ENCODE measurements at regions not wholly inside any gene's neighbourhood (a gene's known extent, or its start where the extent isn't known, plus 50 kb on each side); places are given as distances from the start of the nearest gene placed in this dataset.

GRCh38 chr22:44589831-44590230 lies 91.8 kb upstream of the RTL6 start:
- no peak for DNase-seq

DNA sequence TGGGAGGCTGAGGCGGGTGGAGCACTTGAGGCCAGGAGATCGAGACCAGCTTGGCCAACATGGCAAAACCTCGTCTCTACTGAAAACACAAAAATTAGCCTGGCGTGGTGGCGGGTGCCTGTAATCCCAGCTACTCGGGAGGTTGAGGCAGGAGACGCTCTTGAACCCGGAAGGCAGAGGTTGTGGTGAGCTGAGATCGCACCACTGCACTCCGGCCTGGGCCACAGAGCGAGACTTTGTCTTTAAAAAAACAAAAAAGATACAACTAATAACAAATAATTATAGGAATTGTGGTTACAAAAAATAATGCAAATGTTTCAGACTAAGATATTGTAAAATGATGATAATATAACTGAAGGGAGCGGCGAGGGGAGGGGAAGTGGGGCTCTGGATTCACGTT lies 90.3 kb upstream of the RTL6 start:
- DNase-seq: no peak

GRCh38 chr22:44587737-44588310 lies 89.8 kb upstream of the RTL6 start:
- no peak for DNase-seq

GRCh38 chr22:44586999-44587736 lies 89.1 kb upstream of the RTL6 start:
- no peak for DNase-seq

DNA sequence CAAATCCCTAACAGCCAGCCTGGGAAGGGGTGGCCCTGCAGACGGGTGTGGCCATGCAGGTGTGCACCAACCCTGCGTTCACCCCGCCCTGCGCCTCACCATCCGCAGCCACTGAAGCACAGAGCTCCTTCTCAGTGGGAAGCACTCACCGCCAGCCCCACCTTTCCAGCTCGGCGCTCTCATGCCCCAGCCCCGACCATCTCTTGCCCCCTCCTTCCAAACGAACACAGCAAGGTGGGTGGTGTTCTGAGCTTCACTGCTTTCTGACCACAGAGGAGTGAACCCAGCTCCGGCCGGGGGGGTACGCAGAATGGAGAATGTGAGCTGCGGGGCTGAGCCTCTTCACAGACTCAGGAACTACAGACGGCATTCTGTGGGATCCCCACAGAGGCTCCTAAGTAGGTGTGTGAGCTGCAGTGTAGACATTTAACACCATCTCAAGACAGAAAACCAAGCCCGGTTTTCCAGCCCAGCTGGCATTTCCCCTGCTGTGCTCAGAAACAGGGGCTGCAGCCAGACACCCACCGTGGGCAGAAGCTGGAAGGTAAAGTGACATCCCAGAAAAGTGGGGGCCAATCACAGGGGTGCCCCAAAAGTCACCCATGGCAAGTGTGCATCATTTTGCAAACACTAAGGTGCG lies 88.4 kb upstream of the RTL6 start:
- no peak for DNase-seq

DNA sequence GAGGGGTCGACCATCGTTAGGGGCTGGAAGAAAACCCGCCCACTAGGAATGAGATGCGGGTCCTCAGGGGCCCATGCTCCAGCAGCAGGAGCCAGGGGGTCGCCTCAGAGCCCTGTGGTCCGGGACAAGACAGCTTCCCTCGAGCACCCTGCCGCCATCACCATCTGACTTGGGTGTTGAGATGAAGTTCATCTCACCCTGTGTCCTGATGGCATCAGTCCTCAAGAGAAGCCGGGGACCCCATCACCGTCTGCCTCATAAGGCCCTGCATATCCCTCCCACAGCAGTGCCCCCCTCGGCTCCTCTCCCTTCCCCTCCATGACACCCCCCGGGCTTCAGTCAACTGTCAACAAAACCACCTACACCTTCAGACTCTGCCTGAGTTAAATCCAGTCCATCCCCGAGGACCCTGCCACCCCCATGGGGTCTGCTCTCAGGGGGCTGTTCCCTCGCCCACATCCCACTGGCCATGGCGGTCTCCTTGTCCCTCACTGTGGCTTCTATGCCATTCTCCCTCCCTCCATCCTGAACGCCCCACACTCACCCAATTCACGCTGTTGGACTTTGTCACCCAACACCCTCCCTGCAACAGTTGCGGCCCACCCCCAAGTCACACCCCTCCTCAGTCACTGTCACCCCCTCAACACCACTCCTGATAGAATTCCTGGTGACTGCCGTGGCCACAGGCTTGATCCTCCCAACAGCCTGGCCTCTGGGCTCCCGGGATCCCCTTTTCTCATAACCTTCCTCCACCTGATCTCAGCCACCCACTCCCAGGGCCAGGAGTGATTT lies 87.7 kb upstream of the RTL6 start:
- no peak for DNase-seq

DNA sequence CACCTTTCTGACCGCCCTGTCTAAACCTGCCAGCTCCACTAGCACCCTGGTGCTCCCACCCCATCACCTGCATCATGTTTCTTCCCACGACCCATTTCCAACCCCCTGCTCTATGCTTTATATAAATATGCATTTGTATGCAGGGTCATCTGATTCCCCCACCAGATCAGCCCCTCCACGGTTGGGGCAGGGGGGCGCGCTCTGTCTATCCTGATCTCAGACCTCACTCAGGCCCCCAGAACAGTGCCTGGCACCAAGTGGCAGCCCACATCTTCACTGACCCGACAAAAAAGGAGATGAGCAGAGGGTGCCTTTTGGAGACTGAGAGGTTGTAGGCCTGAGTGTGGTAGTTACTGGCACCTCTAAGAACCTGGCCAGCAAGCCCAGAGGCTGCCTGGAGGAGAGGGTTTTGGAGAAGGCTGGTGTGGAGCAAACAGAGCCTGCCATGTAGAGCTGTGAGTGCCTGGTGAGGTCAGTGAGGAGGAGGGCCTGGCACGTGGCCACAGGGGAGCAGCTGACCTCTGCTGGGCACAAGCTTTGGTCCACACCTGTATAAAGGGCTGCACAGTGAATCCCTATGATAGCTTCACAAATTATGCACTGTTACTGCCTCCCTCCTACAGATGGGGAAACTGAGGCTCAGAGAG lies 86.3 kb upstream of the RTL6 start:
- no peak for DNase-seq

GRCh38 chr22:44583854-44584253 lies 85.8 kb upstream of the RTL6 start:
- no peak for DNase-seq

- DNase-seq: no peak
These were observed 85.2 kb upstream of the RTL6 start for GRCh38 chr22:44583061-44583760.

- no peak for DNase-seq
These were observed 84.0 kb upstream of the RTL6 start for GRCh38 chr22:44582016-44582415.

- no peak for DNase-seq
These were observed 83.0 kb upstream of the RTL6 start for GRCh38 chr22:44581096-44581435.

DNA sequence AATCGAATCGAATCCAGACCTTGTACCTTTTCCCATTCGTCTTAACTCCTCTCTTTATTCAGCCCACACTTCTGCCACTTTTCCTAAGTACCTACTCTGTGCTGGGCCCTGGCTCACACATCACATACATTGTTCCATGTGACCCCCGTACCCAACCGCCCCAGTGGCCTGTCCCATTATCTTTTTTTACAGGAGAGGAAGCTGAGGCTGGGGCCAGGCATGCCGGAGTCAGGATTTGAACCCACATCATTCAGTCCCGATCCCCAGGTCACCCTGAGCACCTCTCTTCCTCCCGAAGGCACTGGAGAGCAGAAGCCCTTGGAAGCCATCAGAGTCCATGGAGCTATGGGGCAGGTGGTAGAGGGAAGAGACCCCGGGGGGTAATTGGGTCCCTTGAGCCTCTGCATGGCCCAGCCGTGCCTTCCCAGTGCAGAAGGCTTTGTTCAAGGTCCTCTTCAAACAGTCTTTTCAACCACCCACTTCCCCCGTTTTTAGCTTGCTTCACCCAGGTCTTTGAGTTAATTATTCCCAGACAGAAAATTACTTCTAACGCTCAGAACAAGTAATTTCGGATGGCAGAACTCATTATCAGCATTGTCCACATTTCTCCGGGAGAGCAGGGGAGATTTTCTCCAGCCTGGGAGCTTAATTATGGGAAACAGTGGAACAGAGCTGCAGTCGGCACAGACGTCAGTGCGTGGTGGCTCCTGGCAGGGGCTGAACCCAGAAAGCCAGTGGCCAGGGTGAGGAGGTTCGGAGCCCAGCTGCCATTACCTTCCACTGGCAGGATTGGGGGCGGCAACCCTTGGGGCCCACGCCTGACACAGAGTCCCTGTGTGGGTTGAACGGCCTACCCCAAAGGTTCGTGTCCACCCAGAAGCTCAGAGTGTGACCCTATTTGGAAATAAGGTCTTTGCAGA lies 82.4 kb upstream of the RTL6 start:
- DNase-seq: no peak

DNA sequence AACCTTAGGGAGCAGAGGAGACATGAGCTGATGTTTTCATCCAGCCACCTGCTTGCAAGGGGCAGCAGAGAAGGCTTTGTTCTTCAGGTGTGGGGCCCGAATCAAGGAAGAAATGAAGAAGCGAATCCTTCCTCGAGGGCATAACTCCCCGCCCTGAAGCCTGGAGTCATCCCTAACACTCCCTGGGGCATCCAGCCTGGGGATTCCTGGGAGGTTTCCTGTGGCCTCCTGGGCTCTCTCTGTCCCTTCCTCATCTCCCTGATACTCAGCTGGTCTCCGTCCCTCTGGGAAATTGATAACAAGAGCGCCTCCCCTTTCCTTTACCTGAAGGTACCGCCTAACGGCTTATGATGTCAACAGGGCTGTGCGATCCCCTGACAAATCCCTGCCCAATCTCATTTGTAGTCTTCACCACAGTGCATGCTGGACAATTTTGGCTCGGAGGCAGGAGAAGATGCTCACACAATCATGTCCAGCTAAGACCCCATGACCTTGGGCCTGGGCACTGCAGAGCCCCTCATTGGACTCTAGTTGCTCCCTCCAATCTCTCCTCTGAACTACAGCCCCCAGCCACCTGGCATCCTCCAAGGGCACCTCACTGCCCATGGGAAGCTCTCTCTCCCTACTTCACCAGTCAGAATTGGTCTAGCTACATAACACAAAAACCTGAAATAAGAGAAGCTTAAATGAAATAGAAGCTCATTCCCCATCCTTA lies 80.6 kb upstream of the RTL6 start:
- DNase-seq: no peak

- DNase-seq: no peak
These were observed 80.1 kb upstream of the RTL6 start for GRCh38 chr22:44578110-44578457.

DNA sequence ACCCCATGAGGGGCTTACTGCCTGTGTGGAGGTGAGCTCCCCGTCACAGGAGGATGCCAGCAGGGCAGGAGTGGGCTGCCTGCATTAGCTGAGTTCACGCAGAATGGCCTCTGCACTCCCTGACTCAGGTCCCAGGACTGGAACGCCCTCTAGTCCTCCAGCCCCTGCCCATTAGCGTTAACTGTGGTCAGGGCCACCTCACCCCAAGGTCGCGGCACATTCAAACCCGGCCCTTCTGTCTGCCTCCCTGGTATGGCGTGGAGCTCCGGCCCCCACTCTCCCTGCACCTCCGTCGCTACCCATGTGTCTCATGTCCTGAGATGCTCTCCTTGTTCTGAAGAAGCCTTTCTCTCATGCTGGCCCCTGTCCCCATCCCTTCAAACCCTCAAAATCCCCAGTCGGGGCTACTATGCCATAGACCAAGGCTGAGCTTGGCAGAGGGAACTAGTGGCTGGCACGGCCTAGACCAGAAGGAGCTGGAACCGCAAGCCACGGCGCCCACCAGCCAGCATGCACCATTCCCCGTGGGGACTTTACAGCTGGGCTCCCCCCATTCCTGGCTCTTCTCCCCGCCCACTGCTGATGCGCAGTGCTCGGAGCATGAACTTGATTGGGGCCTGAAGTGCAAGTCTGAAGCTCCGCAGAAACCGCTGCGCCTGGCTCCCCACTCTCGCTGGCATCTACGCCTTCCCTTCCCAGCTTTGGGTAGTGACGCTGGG lies 79.5 kb upstream of the RTL6 start:
- DNase-seq: no peak

DNA sequence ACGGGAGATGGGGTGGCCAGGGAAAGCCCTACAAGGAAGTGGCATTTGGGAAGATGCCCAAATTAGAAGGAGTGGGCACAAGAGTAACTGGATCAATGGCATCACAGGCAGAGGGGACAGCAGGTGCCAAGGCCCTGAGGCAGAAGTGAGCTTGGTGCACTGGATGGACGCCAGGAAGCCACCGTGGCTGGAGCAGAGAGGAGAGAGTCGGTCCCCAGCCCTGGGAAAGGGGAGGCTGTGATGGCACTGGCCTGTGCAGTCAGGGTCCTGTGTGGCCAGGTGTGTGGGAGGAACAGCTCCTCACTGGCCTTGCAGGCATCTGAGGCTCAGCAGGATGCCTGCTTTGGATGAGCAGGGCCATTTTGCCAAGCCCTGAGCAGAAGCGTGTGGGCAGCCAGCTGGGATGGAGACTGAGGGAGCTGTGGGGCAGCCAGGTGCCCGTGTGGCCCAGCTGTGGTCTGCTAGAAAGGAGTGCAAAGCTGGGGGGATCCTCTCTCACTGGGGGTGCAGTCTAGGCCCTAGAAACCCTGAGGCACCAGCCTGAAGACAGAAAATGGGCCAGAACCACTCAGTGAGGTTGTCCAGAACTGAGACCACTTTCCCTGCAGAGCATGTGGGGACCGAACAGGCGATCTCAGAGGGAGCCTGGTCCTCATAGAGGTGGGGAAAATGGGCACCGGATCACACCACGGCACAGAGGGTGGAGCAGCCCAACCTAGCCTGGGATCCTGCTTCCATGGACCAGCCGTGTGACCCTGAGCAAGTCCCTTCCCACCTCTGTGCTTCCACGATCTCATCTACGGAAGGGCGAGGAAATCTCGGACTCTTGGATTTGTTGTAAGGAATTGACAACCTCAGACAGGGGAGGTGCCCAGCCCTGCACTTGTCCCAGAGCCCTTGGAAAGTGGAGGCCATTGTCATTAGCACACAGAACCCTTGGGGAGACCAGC lies 78.6 kb upstream of the RTL6 start:
- DNase-seq: no peak

DNA sequence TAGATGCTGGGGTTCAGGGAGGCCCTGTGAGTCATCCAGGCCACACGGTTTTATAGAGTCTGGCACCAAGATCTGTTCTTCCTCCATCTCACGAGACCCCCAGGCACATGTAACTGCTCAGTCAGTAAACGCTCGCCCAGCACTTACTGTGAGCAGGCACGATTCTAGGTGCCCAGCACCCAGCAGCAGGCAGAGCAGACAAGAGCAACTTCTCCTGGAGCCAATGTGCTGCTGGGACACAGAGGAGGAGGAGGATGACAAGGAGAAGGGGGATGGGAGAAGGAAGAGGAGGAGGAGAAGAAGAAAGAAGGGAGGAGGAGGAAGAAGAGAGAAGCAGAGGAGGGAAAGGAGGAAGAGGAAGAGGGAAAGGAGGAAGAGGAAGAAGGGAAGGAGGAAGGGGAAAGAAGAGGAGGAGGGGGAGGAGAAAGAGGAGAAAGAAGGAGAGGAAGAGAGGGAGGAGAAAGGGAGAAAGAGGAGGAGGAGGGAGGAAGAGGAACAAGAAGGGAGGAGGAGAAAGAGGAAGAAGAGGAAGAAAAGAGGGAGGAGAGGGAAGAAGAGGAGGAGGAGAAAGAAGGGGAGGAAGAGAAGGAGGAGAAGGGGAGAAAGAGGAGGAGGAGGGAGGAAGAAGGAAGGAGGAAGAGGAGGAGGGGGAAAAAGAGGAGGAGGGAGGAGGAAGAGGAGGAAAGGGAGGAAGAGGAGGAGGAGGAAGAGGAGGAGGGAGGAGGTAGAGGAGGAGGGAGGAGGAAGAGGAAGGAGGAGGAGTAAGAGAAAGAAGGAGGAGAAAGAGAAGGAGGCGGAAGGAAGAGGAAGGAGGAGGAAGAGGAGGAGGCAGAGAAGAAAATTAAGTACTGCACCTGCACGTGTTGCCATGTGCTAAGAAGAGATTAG lies 77.6 kb upstream of the RTL6 start:
- no peak for DNase-seq

All from CD4-positive, alpha-beta T cell treated with Interleukin-6 for 4 hours (primary cell).